NCI-H460 (cell line): ENCODE measurements at regions not wholly inside any gene's neighbourhood (a gene's known extent, or its start where the extent isn't known, plus 50 kb on each side); places are given as distances from the start of the nearest gene placed in this dataset.
A peak's percentile ranks its signal among the peaks of the same experiment; 100 is the strongest.
"Not testable (repeated sequence)": the region's sequence is repeated elsewhere in the genome, so short reads cannot be mapped to it uniquely, and the experiment has no call there.

Experiments
- DNase-seq: peaks from one replicate; pipeline ENCODE4 v3.0.0-alpha.2; 2016; ENCODE audit warnings: low read depth; ENCODE audit errors: extremely low read depth

DNA sequence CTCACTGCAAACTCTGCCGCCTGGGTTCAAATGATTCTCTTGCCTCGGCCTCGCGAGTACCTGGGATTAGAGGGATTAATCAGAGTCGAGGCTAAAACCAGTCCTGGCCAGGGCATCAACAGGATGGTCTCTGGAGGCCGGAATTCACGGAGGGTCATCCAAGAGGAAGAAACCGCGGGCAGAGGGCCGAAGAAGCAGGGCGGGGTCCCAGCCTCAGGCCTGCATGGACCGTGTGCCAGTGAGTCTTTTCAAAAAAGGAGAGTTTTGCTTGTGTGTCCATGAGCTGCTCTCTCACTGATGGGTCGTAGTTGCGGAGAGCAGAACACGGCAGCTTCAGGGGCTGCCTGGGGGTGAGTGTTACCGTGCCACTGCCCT, 295.1 kb upstream of the ZNF337 start:
- no peak for DNase-seq

GRCh38 chr20:25991051-25991755, 294.6 kb upstream of the ZNF337 start:
- DNase-seq: no peak

DNA sequence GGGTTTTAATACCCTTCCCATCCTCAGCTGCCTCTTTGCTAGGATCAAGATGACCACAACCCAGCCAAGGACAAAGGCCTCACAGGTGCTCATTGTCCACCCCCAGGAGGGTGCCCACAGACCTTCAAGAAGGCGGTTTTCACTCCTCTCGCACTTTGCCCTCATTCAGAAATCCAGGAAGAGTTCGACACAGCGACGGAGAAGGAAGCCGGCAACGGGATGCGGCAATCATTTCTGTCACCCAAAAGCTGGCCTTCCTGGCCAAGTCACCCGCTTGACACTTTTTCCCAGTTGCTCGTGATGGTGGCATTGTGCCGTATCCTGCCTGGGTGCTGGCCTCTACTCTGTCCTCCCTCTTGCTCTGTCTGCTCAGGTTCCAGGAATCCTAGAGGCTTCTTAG, 293.0 kb upstream of the ZNF337 start:
- not testable (repeated sequence) for DNase-seq

- no peak for DNase-seq
These were observed 292.5 kb upstream of the ZNF337 start for GRCh38 chr20:25989196-25989595.

- not testable (repeated sequence) for DNase-seq
These were observed 291.4 kb upstream of the ZNF337 start for GRCh38 chr20:25987928-25988560.

DNA sequence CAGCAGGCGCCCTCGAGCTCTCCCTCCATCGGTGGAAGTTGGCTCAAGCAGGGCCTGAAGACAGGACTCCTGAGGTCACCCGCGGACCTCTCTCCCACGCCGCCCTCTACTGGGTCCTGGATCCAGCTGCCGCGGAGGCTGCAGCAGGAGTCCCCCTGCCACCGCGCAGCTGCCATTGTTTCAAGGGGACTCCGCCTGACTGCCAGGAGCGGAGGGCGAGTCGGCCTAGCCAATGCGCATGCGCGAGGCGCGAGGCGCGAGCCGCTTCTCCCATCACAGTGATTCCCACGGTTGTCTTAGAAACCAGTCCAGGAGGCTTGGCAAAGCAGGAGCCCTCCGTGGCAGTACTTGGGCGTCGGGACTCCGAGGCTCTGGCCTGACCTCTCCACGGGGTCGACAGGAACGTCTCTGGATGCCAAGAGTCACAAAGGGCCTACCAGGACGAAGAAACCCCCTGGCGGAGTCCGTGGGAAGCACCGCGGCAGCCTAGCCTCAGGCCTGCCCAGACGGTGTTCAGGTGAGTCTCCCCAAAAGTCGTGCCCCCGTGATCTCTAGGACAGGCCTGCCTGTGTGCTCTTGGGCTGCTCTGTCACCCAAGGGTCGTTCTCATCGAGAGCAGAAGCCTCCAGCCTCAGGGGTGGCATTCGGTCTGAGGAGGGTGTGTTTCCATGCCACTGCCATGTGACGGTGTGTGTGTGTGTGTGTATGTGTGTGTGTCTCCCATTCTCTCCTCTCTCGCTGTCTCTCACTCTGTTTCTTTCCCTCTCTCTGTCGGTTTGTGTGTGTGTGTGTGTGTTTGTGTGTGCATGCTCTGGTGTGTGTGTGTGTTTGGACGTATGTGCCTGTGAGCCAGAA, 290.6 kb upstream of the ZNF337 start:
- DNase-seq: peak; percentile 3

GRCh38 chr20:25985597-25985996, 288.9 kb upstream of the ZNF337 start:
- DNase-seq: no peak

GRCh38 chr20:25984933-25985332, 288.3 kb upstream of the ZNF337 start:
- no peak for DNase-seq

GRCh38 chr20:25982701-25983100, 286.0 kb upstream of the ZNF337 start:
- DNase-seq: not testable (repeated sequence)

GRCh38 chr20:25978450-25979190, 282.0 kb upstream of the ZNF337 start:
- DNase-seq: not testable (repeated sequence)

DNA sequence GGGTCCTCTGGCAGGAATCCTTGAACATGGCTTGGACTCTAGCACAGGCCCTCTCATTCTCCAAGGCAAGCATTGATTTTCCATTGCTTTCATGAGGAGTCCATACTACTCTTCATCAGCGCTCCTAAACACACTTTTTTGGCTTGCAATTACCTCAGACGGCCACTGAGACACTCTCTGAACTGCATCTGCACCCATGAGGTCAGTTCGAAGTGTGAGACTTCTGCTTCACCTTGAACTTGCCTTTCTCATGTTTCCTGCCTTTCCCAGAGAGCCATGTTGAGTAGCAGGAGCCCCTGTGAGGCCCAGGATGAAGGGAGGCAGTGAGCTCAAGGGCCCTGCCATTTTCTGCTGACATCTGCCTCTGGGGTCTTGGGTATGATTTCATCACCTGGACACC, 279.2 kb upstream of the ZNF337 start:
- not testable (repeated sequence) for DNase-seq

DNA sequence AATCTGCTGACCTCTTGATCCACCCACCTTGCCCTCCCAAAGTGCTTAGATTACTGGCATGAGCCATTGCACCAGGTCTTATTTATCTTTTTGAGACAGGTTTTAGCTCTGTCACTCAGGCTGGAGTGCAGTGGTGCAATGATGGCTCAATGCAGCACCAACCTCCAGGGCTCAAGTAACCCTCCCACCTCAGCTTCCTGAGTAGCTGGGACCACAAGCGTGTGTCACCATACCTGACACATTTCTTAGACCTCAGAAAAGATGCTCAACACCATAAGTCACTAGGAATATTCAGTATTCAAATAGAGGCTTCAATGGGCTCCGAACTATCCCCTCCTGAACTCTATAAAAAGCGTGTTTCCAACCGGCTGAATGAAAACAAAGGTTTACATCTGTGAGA, 268.6 kb upstream of the ZNF337 start:
- DNase-seq: not testable (repeated sequence)

GRCh38 chr20:25953876-25954275, 257.2 kb upstream of the ZNF337 start:
- DNase-seq: not testable (repeated sequence)

DNA sequence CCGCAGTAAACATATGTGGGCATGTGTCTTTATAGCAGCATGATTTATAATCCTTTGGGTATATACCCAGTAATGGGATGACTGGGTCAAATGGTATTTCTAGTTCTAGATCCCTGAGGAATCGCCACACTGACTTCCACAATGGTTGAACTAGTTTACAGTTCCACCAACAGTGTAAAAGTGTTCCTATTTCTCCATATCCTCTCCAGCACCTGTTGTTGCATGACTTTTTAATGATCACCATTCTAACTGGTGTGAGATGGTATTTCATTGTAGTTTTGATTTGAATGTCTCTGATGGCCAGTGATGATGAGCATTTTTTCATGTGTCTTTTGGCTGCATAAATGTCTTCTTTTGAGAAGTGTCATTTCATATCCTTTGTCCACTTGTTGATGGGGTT, 238.6 kb upstream of the ZNF337 start:
- DNase-seq: not testable (repeated sequence)

GRCh38 chr20:25932806-25933205, 236.2 kb upstream of the ZNF337 start:
- DNase-seq: not testable (repeated sequence)

- not testable (repeated sequence) for DNase-seq
These were observed 235.5 kb upstream of the ZNF337 start for GRCh38 chr20:25932170-25932569.

DNA sequence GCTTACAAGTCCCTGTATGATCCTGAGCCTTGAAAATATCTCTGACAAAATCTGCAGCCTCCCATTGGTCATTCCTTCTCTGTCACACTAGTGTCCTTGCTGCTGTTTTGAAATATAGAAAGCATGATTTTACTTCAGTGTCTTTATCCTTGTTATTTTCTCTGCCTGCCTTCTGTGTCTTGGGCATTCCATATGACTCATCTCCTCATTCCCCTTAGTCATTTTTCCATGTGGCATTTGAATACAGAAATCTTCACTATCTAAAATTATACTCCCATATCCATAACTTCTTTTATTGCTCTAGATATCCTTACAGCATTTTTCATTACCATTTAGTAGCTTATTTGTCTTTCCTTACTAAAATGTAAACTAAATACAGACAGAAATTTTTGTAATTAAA, 205.7 kb upstream of the ZNF337 start:
- DNase-seq: peak; percentile 17

DNA sequence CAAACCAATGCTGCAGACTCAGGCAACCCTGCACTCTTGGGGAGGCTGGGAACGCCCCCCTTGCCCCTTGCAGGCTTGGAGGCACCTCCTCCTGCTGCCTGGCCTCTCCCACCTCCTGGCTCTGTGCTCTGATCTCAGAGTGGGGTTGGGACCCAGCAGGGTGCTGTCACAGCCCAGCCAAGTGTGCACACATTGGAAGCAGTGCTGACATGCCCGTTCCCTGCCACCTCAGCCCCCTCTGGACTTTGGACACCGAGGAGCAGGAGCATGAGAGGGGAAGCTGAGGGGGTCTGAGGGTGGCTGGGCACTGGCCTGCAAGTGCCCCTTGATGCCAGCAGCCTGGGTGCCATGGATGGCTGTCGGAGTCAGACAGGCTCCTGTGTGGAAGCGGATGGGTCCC, 202.0 kb upstream of the ZNF337 start:
- DNase-seq: not testable (repeated sequence)

DNA sequence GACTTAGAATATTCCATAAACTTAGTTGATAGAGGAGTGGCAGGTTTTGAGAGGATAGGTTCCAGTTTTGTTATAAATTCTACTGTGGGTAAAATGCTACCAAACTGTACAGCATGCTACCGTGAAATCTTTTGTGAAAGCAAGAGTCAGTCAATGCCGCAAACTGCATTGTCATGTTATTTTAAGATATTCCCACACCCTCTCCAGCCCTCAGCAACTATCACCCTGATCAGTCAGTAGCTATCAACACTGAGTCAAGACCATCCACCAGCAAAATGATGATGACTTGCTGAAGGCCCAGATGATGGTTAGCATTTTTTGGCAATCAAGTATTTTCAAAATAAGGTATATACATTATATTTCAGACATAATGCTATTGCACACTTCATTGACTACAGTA, 182.4 kb upstream of the ZNF337 start:
- DNase-seq: not testable (repeated sequence)

- not testable (repeated sequence) for DNase-seq
These were observed 172.0 kb upstream of the ZNF337 start for GRCh38 chr20:25868650-25868979.
